ENCODE measurements at regions not wholly inside any gene's neighbourhood (a gene's known extent, or its start where the extent isn't known, plus 50 kb on each side); places are given as distances from the start of the nearest gene placed in this dataset.

DNA sequence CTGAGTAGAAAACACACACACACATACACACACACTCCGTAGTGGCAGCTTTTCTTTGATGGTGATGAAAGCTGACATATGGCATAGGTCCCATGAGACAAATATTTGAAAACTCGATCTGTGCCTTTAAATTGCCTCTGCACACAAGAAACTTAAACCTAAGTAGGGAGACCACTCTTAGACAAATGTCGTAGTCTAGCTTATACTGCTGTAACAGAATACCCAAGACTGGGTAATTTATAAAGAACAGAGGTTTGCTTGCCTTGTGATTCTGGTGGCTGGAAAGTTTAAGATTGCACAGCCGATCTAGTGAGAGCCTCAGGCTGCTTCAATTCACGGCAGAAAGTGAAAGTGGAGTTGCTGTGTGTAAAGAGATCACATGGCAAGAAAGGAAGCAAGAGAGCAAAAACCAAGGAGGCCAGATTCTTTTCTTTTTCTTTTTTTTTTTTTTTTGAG is 489.4 kb upstream of the SORCS1 start:
- TF ChIP-seq, protein P1, sequence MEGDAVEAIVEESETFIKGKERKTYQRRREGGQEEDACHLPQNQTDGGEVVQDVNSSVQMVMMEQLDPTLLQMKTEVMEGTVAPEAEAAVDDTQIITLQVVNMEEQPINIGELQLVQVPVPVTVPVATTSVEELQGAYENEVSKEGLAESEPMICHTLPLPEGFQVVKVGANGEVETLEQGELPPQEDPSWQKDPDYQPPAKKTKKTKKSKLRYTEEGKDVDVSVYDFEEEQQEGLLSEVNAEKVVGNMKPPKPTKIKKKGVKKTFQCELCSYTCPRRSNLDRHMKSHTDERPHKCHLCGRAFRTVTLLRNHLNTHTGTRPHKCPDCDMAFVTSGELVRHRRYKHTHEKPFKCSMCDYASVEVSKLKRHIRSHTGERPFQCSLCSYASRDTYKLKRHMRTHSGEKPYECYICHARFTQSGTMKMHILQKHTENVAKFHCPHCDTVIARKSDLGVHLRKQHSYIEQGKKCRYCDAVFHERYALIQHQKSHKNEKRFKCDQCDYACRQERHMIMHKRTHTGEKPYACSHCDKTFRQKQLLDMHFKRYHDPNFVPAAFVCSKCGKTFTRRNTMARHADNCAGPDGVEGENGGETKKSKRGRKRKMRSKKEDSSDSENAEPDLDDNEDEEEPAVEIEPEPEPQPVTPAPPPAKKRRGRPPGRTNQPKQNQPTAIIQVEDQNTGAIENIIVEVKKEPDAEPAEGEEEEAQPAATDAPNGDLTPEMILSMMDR (IDR thresholded peaks at IDR 0.05), result no peak
- no peak for TF ChIP-seq ZNF121 (CRISPR knock-in tag; IDR thresholded peaks at IDR 0.05)
- TF ChIP-seq FOXJ3 (CRISPR knock-in tag; IDR thresholded peaks at IDR 0.05; ENCODE audit: borderline replicate concordance), result no peak
- no peak for TF ChIP-seq NFE2L1 (CRISPR knock-in tag; IDR thresholded peaks at IDR 0.05)
- TF ChIP-seq, protein P2, sequence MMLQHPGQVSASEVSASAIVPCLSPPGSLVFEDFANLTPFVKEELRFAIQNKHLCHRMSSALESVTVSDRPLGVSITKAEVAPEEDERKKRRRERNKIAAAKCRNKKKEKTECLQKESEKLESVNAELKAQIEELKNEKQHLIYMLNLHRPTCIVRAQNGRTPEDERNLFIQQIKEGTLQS (CRISPR knock-in tag; conservative IDR thresholded peaks at IDR 0.05), result no peak
- no peak for TF ChIP-seq NR2C2 (CRISPR knock-in tag; IDR thresholded peaks at IDR 0.05)
- no peak for TF ChIP-seq ZNF232 (CRISPR knock-in tag; IDR thresholded peaks at IDR 0.05)
- no peak for TF ChIP-seq RELA (CRISPR knock-in tag; IDR thresholded peaks at IDR 0.05; ENCODE audit: borderline replicate concordance)
- TF ChIP-seq, protein P3, sequence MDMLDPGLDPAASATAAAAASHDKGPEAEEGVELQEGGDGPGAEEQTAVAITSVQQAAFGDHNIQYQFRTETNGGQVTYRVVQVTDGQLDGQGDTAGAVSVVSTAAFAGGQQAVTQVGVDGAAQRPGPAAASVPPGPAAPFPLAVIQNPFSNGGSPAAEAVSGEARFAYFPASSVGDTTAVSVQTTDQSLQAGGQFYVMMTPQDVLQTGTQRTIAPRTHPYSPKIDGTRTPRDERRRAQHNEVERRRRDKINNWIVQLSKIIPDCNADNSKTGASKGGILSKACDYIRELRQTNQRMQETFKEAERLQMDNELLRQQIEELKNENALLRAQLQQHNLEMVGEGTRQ (CRISPR knock-in tag; IDR thresholded peaks at IDR 0.05), result no peak
- TF ChIP-seq, protein P4, sequence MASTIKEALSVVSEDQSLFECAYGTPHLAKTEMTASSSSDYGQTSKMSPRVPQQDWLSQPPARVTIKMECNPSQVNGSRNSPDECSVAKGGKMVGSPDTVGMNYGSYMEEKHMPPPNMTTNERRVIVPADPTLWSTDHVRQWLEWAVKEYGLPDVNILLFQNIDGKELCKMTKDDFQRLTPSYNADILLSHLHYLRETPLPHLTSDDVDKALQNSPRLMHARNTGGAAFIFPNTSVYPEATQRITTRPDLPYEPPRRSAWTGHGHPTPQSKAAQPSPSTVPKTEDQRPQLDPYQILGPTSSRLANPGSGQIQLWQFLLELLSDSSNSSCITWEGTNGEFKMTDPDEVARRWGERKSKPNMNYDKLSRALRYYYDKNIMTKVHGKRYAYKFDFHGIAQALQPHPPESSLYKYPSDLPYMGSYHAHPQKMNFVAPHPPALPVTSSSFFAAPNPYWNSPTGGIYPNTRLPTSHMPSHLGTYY (CRISPR knock-in tag; IDR thresholded peaks at IDR 0.05), result no peak
- TF ChIP-seq, protein P5, sequence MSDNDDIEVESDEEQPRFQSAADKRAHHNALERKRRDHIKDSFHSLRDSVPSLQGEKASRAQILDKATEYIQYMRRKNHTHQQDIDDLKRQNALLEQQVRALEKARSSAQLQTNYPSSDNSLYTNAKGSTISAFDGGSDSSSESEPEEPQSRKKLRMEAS (CRISPR knock-in tag; IDR thresholded peaks at IDR 0.05), result no peak
- TF ChIP-seq NFYB (CRISPR knock-in tag; conservative IDR thresholded peaks at IDR 0.05; ENCODE audit: low read depth), result no peak
- TF ChIP-seq CREB1 (CRISPR knock-in tag; IDR thresholded peaks at IDR 0.05), result no peak
- TF ChIP-seq SMAD4 (CRISPR knock-in tag; IDR thresholded peaks at IDR 0.05), result no peak

Data from WTC11 (cell line).